HCT116 (cell line): ENCODE measurements at regions not wholly inside any gene's neighbourhood (a gene's known extent, or its start where the extent isn't known, plus 50 kb on each side); places are given as distances from the start of the nearest gene placed in this dataset.

ENCODE experiments used
- CTCF ChIP-seq, 3 experiments: fragments of 200-600 bp in 1 of 3; sonication (generic) in 1 of 3; IDR thresholded peaks in 2 of 3; conservative IDR thresholded peaks in 1 of 3; 2 replicates each; pipeline ENCODE4 v1.5.1; 2012 to 2017; ENCODE audit warnings: low read depth in 2 of 3, low read length in 2 of 3, antibody characterized with exemption in 1 of 3, borderline replicate concordance in 1 of 3, control low read depth in 1 of 3, mild to moderate bottlenecking in 1 of 3, mixed read lengths in 1 of 3, mixed run types in 1 of 3, moderate library complexity in 1 of 3; ENCODE audit not compliant: insufficient read depth in 1 of 3
- EZH2phosphoT487 ChIP-seq: fragments of 200-600 bp; IDR thresholded peaks from 2 replicates; pipeline ENCODE4 v1.6.1; 2018; ENCODE audit warnings: antibody characterized with exemption, borderline replicate concordance
- POLR2A ChIP-seq: IDR thresholded peaks from 2 replicates; pipeline ENCODE4 v1.7.0; 2011; ENCODE audit warnings: borderline replicate concordance; ENCODE audit not compliant: insufficient read depth, insufficient read length; ENCODE audit errors: extremely low read depth
- SP1 ChIP-seq: IDR thresholded peaks from 2 replicates; pipeline ENCODE4 v1.6.1; 2012; ENCODE audit warnings: low read depth
- TCF7L2 ChIP-seq: IDR thresholded peaks from 2 replicates; pipeline ENCODE4 v1.7.0; 2011; ENCODE audit warnings: borderline replicate concordance, inconsistent platforms; ENCODE audit not compliant: insufficient read depth, insufficient read length; ENCODE audit errors: extremely low read depth
- ZBTB33 ChIP-seq: IDR thresholded peaks from 2 replicates; pipeline ENCODE4 v1.6.1; 2011; ENCODE audit warnings: mild to moderate bottlenecking, low read length, moderate library complexity; ENCODE audit not compliant: insufficient replicate concordance; ENCODE audit errors: extremely low read depth

GRCh38 chr20:30419466-30419865 lies 838.0 kb upstream of the DEFB115 start:
- TF ChIP-seq POLR2A (no peak), TCF7L2 (no peak), CTCF (IDR thresholded peaks at IDR 0.05 in 2 of 3, conservative IDR thresholded peaks at IDR 0.05 in 1 of 3; ENCODE audit: borderline replicate concordance in 1 of 3, insufficient read depth in 1 of 3, low read depth in 2 of 3, low read length in 2 of 3) (no peak), EZH2phosphoT487 (no peak), ZBTB33 (no peak), SP1 (no peak)
